GM23248 (cell line): ENCODE measurements at regions not wholly inside any gene's neighbourhood (a gene's known extent, or its start where the extent isn't known, plus 50 kb on each side); places are given as distances from the start of the nearest gene placed in this dataset.

ENCODE experiments used
- DNase-seq: peaks from one replicate; pipeline ENCODE4 v3.0.0-alpha.2; 2015
- H2AFZ ChIP-seq: fragments of 200-600 bp; sonication (generic); 2 replicates; pipeline ENCODE4 v1.6.1; 2016; ENCODE audit warnings: antibody characterized with exemption
- H3F3A ChIP-seq: fragments of 200-600 bp; sonication (generic); 2 replicates; pipeline ENCODE4 v1.6.1; 2016; ENCODE audit warnings: mild to moderate bottlenecking, antibody characterized with exemption, mixed run types; ENCODE audit not compliant: insufficient read depth
- H3K27ac ChIP-seq: fragments of 200-600 bp; sonication (generic); 2 replicates; pipeline ENCODE4 v1.5.1; 2016; ENCODE audit warnings: mild to moderate bottlenecking
- H3K27me3 ChIP-seq: fragments of 200-600 bp; sonication (generic); replicated peaks from 2 replicates; pipeline ENCODE4 v1.6.1; 2016; ENCODE audit warnings: mild to moderate bottlenecking; ENCODE audit not compliant: insufficient read depth
- H3K36me3 ChIP-seq: fragments of 200-600 bp; sonication (generic); 2 replicates; pipeline ENCODE4 v1.6.1; 2016; ENCODE audit warnings: low read depth, mild to moderate bottlenecking
- H3K4me1 ChIP-seq: fragments of 200-600 bp; sonication (generic); 2 replicates; pipeline ENCODE4 v1.6.1; 2016; ENCODE audit warnings: mild to moderate bottlenecking; ENCODE audit not compliant: insufficient read depth
- H3K4me2 ChIP-seq: fragments of 200-600 bp; sonication (generic); one replicate; pipeline ENCODE4 v1.6.1; 2016; ENCODE audit warnings: mild to moderate bottlenecking; ENCODE audit not compliant: unreplicated experiment
- H3K4me3 ChIP-seq: fragments of 200-600 bp; sonication (generic); 2 replicates; pipeline ENCODE4 v1.5.1; 2016; ENCODE audit warnings: mild to moderate bottlenecking
- H3K79me2 ChIP-seq: fragments of 200-600 bp; sonication (generic); 2 replicates; pipeline ENCODE4 v1.6.1; 2016; ENCODE audit warnings: mild to moderate bottlenecking; ENCODE audit not compliant: insufficient read depth
- H3K9ac ChIP-seq: fragments of 200-600 bp; sonication (generic); 2 replicates; pipeline ENCODE4 v1.6.1; 2016; ENCODE audit warnings: mild to moderate bottlenecking
- H3K9me2 ChIP-seq: fragments of 200-600 bp; sonication (generic); 2 replicates; pipeline ENCODE4 v1.6.1; 2016; ENCODE audit warnings: mixed run types, mild to moderate bottlenecking, moderate library complexity; ENCODE audit not compliant: insufficient read depth
- H3K9me3 ChIP-seq: fragments of 200-600 bp; sonication (generic); one replicate; pipeline ENCODE4 v1.6.1; 2017; ENCODE audit warnings: low read depth
- H4K20me1 ChIP-seq: fragments of 200-600 bp; sonication (generic); 2 replicates; pipeline ENCODE4 v1.6.0; 2016; ENCODE audit not compliant: insufficient read depth
- EZH2 ChIP-seq: fragments of 200-600 bp; sonication (generic); IDR thresholded peaks from 2 replicates; pipeline ENCODE4 v1.6.1; 2018; ENCODE audit warnings: antibody characterized with exemption, mild to moderate bottlenecking; ENCODE audit not compliant: insufficient read depth, poor library complexity, severe bottlenecking
- EZH2phosphoT487 ChIP-seq: fragments of 200-600 bp; sonication (generic); IDR thresholded peaks from 2 replicates; pipeline ENCODE4 v1.6.1; 2018; ENCODE audit warnings: antibody characterized with exemption, moderate library complexity, mild to moderate bottlenecking, low read depth; ENCODE audit not compliant: insufficient read depth
- WGBS, 2 experiments: methylation state at CpG; one replicate each; pipeline ENCODE4 v1.1.6; 2015 to 2017; ENCODE audit warnings: low lambda C conversion rate in 2 of 2, low coverage in 1 of 2; ENCODE audit errors: missing lambda C conversion rate in 2 of 2; 5-methylcytosine and 5-hydroxymethylcytosine counted together
- in situ Hi-C: fragments of 300-500 bp; cut with MboI; formaldehyde crosslinking; loops from 2 replicates; pipeline ENCODE4 v1.15.0; 2020

- H3K4me3 ChIP-seq = no peak overlapping the region
- no peak overlapping the region for H2AFZ ChIP-seq
- TF ChIP-seq EZH2 = no peak
- no peak for TF ChIP-seq EZH2phosphoT487
- H3K27me3 ChIP-seq = no peaks in the 10 kb centered on the region
- H3K27ac ChIP-seq = no peak overlapping the region
- in situ Hi-C loops = no loop called here
- no peak overlapping the region for H3K9ac ChIP-seq
- H3K4me2 ChIP-seq = no peak overlapping the region
- H3K9me3 ChIP-seq = no peaks in the 10 kb centered on the region
- H3K36me3 ChIP-seq = no peaks in the 10 kb centered on the region
- H3K4me1 ChIP-seq = no peaks in the 10 kb centered on the region
- WGBS, 2 experiments = 12 to 15% methylated on average over 6 of the region's 6 CpGs
- H3K9me2 ChIP-seq = no peaks in the 10 kb centered on the region
- no peaks in the 10 kb centered on the region for H3K79me2 ChIP-seq
- DNase-seq = no peak
- H4K20me1 ChIP-seq = no peaks in the 10 kb centered on the region
- H3F3A ChIP-seq = no peaks in the 10 kb centered on the region
Observed at GRCh38 chr11:80007616-80008015, 566.8 kb upstream of the TENM4 start.

DNA sequence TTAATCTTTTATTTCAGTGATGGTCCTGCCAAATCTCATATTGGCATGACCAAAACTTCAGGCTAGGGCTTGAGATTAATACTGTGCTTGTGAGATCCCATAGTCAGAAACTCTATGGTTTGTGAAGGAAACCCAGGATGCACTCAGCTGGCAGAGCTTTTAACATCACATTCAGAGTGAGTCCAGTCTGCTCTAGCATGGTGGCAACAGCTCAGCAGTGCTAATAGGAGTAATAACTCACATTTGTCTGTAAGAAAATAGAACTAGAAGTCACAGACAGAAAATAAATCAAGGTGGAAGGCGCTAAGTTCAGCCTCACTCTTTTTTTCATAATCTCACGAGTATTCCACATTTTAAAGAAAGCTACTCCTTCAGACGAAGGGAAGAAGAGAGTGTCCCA is 549.3 kb upstream of the TENM4 start:
- no peak overlapping the region for H3K27ac ChIP-seq
- H3F3A ChIP-seq = no peaks in the 10 kb centered on the region
- H3K9me3 ChIP-seq = no peaks in the 10 kb centered on the region
- in situ Hi-C loops = no loop called here
- no peak overlapping the region for H3K4me2 ChIP-seq
- H3K27me3 ChIP-seq = no peaks in the 10 kb centered on the region
- no peak overlapping the region for H3K9ac ChIP-seq
- no peaks in the 10 kb centered on the region for H4K20me1 ChIP-seq
- no peak overlapping the region for H3K4me3 ChIP-seq
- no peaks in the 10 kb centered on the region for H3K36me3 ChIP-seq
- no peak overlapping the region for H2AFZ ChIP-seq
- H3K4me1 ChIP-seq = no peaks in the 10 kb centered on the region
- no peak for TF ChIP-seq EZH2phosphoT487
- no peak for TF ChIP-seq EZH2
- H3K9me2 ChIP-seq = no peaks in the 10 kb centered on the region
- no peaks in the 10 kb centered on the region for H3K79me2 ChIP-seq
- no peak for DNase-seq
- WGBS, 2 experiments = 4 to 7% methylated on average over 3 of the region's 3 CpGs

- Histone ChIP-seq H4K20me1 (no peaks in the 10 kb centered on the region), H3K4me3 (no peak overlapping the region), H3K27ac (no peak overlapping the region), H3K79me2 (no peaks in the 10 kb centered on the region), H3F3A (no peaks in the 10 kb centered on the region), H3K9me2 (no peaks in the 10 kb centered on the region), H2AFZ (no peak overlapping the region), H3K27me3 (no peaks in the 10 kb centered on the region), H3K9me3 (no peaks in the 10 kb centered on the region), H3K36me3 (no peaks in the 10 kb centered on the region), H3K4me1 (no peaks in the 10 kb centered on the region), H3K4me2 (no peak overlapping the region), H3K9ac (no peak overlapping the region)
- in situ Hi-C loops = no loop called here
- no peak for DNase-seq
- TF ChIP-seq EZH2phosphoT487 = no peak
- no peak for TF ChIP-seq EZH2
- 49 to 55% methylated on average over 4 of the region's 4 CpGs for WGBS, 2 experiments
Observed at GRCh38 chr11:79982185-79982584, 541.4 kb upstream of the TENM4 start.

DNA sequence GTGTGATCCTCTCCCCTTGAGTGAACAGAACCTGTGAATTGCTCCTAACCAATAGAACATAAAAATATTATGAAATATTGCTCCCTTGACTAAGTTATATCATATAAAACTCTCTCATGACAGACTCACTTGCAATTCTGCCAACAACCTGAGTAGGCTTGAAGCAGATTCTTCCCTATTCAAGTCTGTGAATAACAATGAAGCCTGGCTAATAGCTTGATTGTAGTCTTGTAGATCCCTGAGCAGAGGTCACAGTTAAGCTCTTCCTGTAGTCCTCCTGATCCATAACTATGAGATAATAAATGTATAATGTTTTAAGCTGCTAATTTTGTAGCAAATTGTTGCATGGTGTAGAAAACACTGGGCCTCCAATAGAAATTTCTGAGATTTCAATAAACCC is 540.1 kb upstream of the TENM4 start:
- no peak for DNase-seq
- H3K4me2 ChIP-seq = no peak overlapping the region
- in situ Hi-C loops = no loop called here
- no peak overlapping the region for H2AFZ ChIP-seq
- no peaks in the 10 kb centered on the region for H3K79me2 ChIP-seq
- no peaks in the 10 kb centered on the region for H3K9me2 ChIP-seq
- no peaks in the 10 kb centered on the region for H3K4me1 ChIP-seq
- no peaks in the 10 kb centered on the region for H3K27me3 ChIP-seq
- no peak overlapping the region for H3K9ac ChIP-seq
- H3F3A ChIP-seq = no peaks in the 10 kb centered on the region
- H4K20me1 ChIP-seq = no peaks in the 10 kb centered on the region
- no peaks in the 10 kb centered on the region for H3K9me3 ChIP-seq
- no peak for TF ChIP-seq EZH2
- H3K27ac ChIP-seq = no peak overlapping the region
- H3K36me3 ChIP-seq = no peaks in the 10 kb centered on the region
- H3K4me3 ChIP-seq = no peak overlapping the region

GRCh38 chr11:79973721-79974617 is 533.1 kb upstream of the TENM4 start:
- TF ChIP-seq EZH2phosphoT487 = no peak
- TF ChIP-seq EZH2 = no peak
- H3K27ac ChIP-seq = no peak overlapping the region
- H3K9me2 ChIP-seq = no peaks in the 10 kb centered on the region
- no peaks in the 10 kb centered on the region for H3K79me2 ChIP-seq
- no peaks in the 10 kb centered on the region for H3K36me3 ChIP-seq
- no peak overlapping the region for H3K4me3 ChIP-seq
- no peak overlapping the region for H3K9ac ChIP-seq
- no peaks in the 10 kb centered on the region for H3K4me1 ChIP-seq
- no peak overlapping the region for H3K4me2 ChIP-seq
- H3F3A ChIP-seq = no peaks in the 10 kb centered on the region
- no peaks in the 10 kb centered on the region for H3K27me3 ChIP-seq
- no peaks in the 10 kb centered on the region for H3K9me3 ChIP-seq
- WGBS, 2 experiments = 3 to 6% methylated on average over 7 of the region's 7 CpGs
- no peak for DNase-seq
- H4K20me1 ChIP-seq = no peaks in the 10 kb centered on the region
- H2AFZ ChIP-seq = no peak overlapping the region
- in situ Hi-C loops = no loop called here
